Breast epithelium (tissue), 4 donors: ENCODE measurements at regions not wholly inside any gene's neighbourhood (a gene's known extent, or its start where the extent isn't known, plus 50 kb on each side); places are given as distances from the start of the nearest gene placed in this dataset.

ENCODE experiments used
- DNase-seq, 2 donors: peaks; one replicate each; pipeline ENCODE4 v3.0.0-alpha.2; 2019; ENCODE audit warnings: low spot score in 2 of 2
- H3K27ac ChIP-seq, 2 donors: fragments of 200-600 bp; sonication (generic) in 1 of 2; one replicate each; pipeline ENCODE4 v1.5.1; 2016 to 2019; ENCODE audit warnings: mild to moderate bottlenecking in 1 of 2
- H3K27me3 ChIP-seq, 2 donors: fragments of 200-600 bp; sonication (generic) in 1 of 2; one replicate each; pipeline versions ENCODE4 v1.5.1 to v1.6.0; 2017 to 2019; ENCODE audit warnings: control low read depth in 1 of 2, mild to moderate bottlenecking in 1 of 2
- H3K36me3 ChIP-seq: fragments of 200-600 bp; one replicate; pipeline ENCODE4 v1.5.1; 2019
- H3K4me1 ChIP-seq, 2 donors: fragments of 200-600 bp; sonication (generic); one replicate each; pipeline ENCODE4 v1.5.1; 2016 to 2019; ENCODE audit warnings: control low read depth in 1 of 2
- H3K4me3 ChIP-seq, 3 donors: fragments of 200-600 bp; sonication (generic); 1 replicate in 2 of 3; 2 replicates in 1 of 3; pipeline ENCODE4 v1.5.1; 2016 to 2019; ENCODE audit warnings: mild to moderate bottlenecking in 3 of 3, moderate library complexity in 2 of 3
- H3K9me3 ChIP-seq, 2 donors: fragments of 200-600 bp; sonication (generic) in 1 of 2; one replicate each; pipeline ENCODE4 v1.5.1; 2016 to 2019; ENCODE audit warnings: control low read depth in 1 of 2
- CTCF ChIP-seq, 3 donors: fragments of 450-650 bp; IDR thresholded peaks; one replicate each; pipeline ENCODE4 v1.5.1; 2016 to 2017; ENCODE audit warnings: antibody characterized with exemption in 3 of 3, mild to moderate bottlenecking in 3 of 3, moderate library complexity in 3 of 3
- POLR2A ChIP-seq: fragments of 450-650 bp; IDR thresholded peaks from one replicate; pipeline ENCODE4 v1.6.1; 2016; ENCODE audit warnings: antibody characterized with exemption, mild to moderate bottlenecking, moderate library complexity
- POLR2AphosphoS5 ChIP-seq, 3 donors: sonication (generic); formaldehyde crosslinking; IDR thresholded peaks; one replicate each; pipeline ENCODE4 v1.6.1; 2017; ENCODE audit warnings: antibody characterized with exemption in 3 of 3
- intact Hi-C: fragments of 100-400 bp; cut with DNase I; formaldehyde crosslinking; loops from one replicate; pipeline ENCODE4 v1.15.1; 2023; ENCODE audit warnings: low total_unique reads

GRCh38 chr1:55352811-55353180 lies 137.6 kb upstream of the USP24 start:
- no peak for DNase-seq
- intact Hi-C loops, result no loop called here
- Histone ChIP-seq H3K9me3 (no peaks in the 10 kb centered on the region), H3K4me3 (no peak overlapping the region), H3K27ac (peak overlapping the region in 1 of 2 donors; percentile 80), H3K36me3 (no peaks in the 10 kb centered on the region), H3K27me3 (no peaks in the 10 kb centered on the region), H3K4me1 (no peaks in the 10 kb centered on the region)
- TF ChIP-seq POLR2AphosphoS5 (IDR thresholded peaks at IDR 0.05) (no peak), POLR2A (no peak), CTCF (IDR thresholded peaks at IDR 0.05) (no peak)

GRCh38 chr1:55352080-55352810 lies 137.1 kb upstream of the USP24 start:
- Histone ChIP-seq H3K36me3 (no peaks in the 10 kb centered on the region), H3K4me3 (no peak overlapping the region), H3K27ac (peak overlapping the region; percentile 19 to 80), H3K9me3 (no peaks in the 10 kb centered on the region), H3K27me3 (no peaks in the 10 kb centered on the region), H3K4me1 (no peaks in the 10 kb centered on the region)
- intact Hi-C loops, result no loop called here
- no peak for DNase-seq
- TF ChIP-seq CTCF (IDR thresholded peaks at IDR 0.05) (no peak), POLR2AphosphoS5 (IDR thresholded peaks at IDR 0.05) (peak in 1 of 3 donors; percentile 14)

- H3K4me3 ChIP-seq, result no peak overlapping the region
- TF ChIP-seq POLR2A, result no peak
- no peak for DNase-seq
- no peaks in the 10 kb centered on the region for H3K4me1 ChIP-seq
- no peaks in the 10 kb centered on the region for H3K27me3 ChIP-seq
- H3K36me3 ChIP-seq, result no peaks in the 10 kb centered on the region
- no peak overlapping the region for H3K27ac ChIP-seq
- intact Hi-C loops, result no loop called here
- no peaks in the 10 kb centered on the region for H3K9me3 ChIP-seq
These were observed 133.2 kb upstream of the USP24 start for GRCh38 chr1:55348356-55348755.

- no peak for TF ChIP-seq POLR2A
- TF ChIP-seq POLR2AphosphoS5 (IDR thresholded peaks at IDR 0.05), result no peak
- no peaks in the 10 kb centered on the region for H3K9me3 ChIP-seq
- no peaks in the 10 kb centered on the region for H3K4me1 ChIP-seq
- H3K36me3 ChIP-seq, result no peaks in the 10 kb centered on the region
- DNase-seq, result no peak
- no peak overlapping the region for H3K27ac ChIP-seq
- H3K4me3 ChIP-seq, result no peak overlapping the region
- intact Hi-C loops, result no loop called here
- H3K27me3 ChIP-seq, result no peaks in the 10 kb centered on the region
These were observed 132.7 kb upstream of the USP24 start for GRCh38 chr1:55347866-55348265.

GRCh38 chr1:55347041-55347440 lies 131.9 kb upstream of the USP24 start:
- TF ChIP-seq POLR2A, result no peak
- TF ChIP-seq POLR2AphosphoS5 (IDR thresholded peaks at IDR 0.05), result no peak
- TF ChIP-seq CTCF (IDR thresholded peaks at IDR 0.05), result no peak
- DNase-seq, result no peak
- Histone ChIP-seq H3K4me3 (no peak overlapping the region), H3K9me3 (no peaks in the 10 kb centered on the region), H3K27ac (no peak overlapping the region), H3K27me3 (no peaks in the 10 kb centered on the region), H3K4me1 (no peaks in the 10 kb centered on the region), H3K36me3 (no peaks in the 10 kb centered on the region)
- intact Hi-C loops, result no loop called here

- no peak for TF ChIP-seq POLR2AphosphoS5 (IDR thresholded peaks at IDR 0.05)
- no peak for TF ChIP-seq POLR2A
- intact Hi-C loops, result no loop called here
- Histone ChIP-seq H3K36me3 (no peaks in the 10 kb centered on the region), H3K27ac (no peak overlapping the region), H3K9me3 (no peaks in the 10 kb centered on the region), H3K4me1 (no peaks in the 10 kb centered on the region), H3K4me3 (no peak overlapping the region), H3K27me3 (no peaks in the 10 kb centered on the region)
- no peak for DNase-seq
These were observed 131.4 kb upstream of the USP24 start for GRCh38 chr1:55346586-55346985.
